T-cell (primary cell): ENCODE measurements at regions not wholly inside any gene's neighbourhood (a gene's known extent, or its start where the extent isn't known, plus 50 kb on each side); places are given as distances from the start of the nearest gene placed in this dataset.

Source experiments
- ATAC-seq, 4 experiments: fragments of 200-7000 bp in 3 of 4; fragments of 150-1000 bp in 1 of 4; cut with Tn5 transposase; replicated peaks in 1 of 4; 1 replicate in 3 of 4; 2 replicates in 1 of 4; pipeline ENCODE4 v1.10.0; 2021; ENCODE audit warnings: moderate library complexity in 3 of 4, mild to moderate bottlenecking in 2 of 4, moderate number of reproducible peaks in 1 of 4
- CTCF ChIA-PET, 2 donors: fragments of 300-600 bp; sonication (Branson Sonifier 250); formaldehyde crosslinking; loops; one replicate each; lab custom pipeline; 2022; ENCODE audit warnings: antibody characterized with exemption in 2 of 2; lab: Charles Lee
- POLR2A ChIA-PET, 2 donors: fragments of 300-600 bp; sonication (Branson Sonifier 250); formaldehyde crosslinking; loops; one replicate each; lab custom pipeline; 2022; ENCODE audit warnings: antibody characterized with exemption in 2 of 2; lab: Charles Lee
- DNase-seq, 35 experiments: peaks; one replicate each; pipeline versions ENCODE4 v3.0.0 to v3.0.0-alpha.2; 2013 to 2023
- H3K27ac ChIP-seq: one replicate; pipeline ENCODE4 v1.5.1; 2013; ENCODE audit warnings: low read length
- H3K27me3 ChIP-seq, 2 experiments: replicated peaks in 1 of 2; 1 replicate in 1 of 2; 2 replicates in 1 of 2; pipeline versions ENCODE4 v1.6.1 to v1.7.0; 2013; ENCODE audit warnings: low read length in 1 of 2, mixed read lengths in 1 of 2; ENCODE audit not compliant: control insufficient read depth in 2 of 2, insufficient read depth in 2 of 2; ENCODE audit errors: extremely low read depth in 1 of 2
- H3K36me3 ChIP-seq, 2 donors: 1 replicate in 1 of 2; 2 replicates in 1 of 2; pipeline versions ENCODE4 v1.6.1 to v1.7.0; 2013; ENCODE audit warnings: low read length in 1 of 2; ENCODE audit not compliant: control insufficient read depth in 2 of 2, insufficient read depth in 1 of 2; ENCODE audit errors: extremely low read depth in 1 of 2
- H3K4me1 ChIP-seq, 2 experiments: 1 replicate in 1 of 2; 2 replicates in 1 of 2; pipeline versions ENCODE4 v1.6.1 to v1.7.0; 2013; ENCODE audit warnings: low read length in 2 of 2, mixed read lengths in 1 of 2; ENCODE audit not compliant: insufficient read depth in 2 of 2, control insufficient read depth in 1 of 2; ENCODE audit errors: extremely low read depth in 1 of 2
- H3K4me3 ChIP-seq, 2 donors: 1 replicate in 1 of 2; 2 replicates in 1 of 2; pipeline versions ENCODE4 v1.5.1 to v1.7.0; 2013; ENCODE audit warnings: mild to moderate bottlenecking in 2 of 2, low read length in 1 of 2, moderate library complexity in 1 of 2; ENCODE audit not compliant: control insufficient read depth in 1 of 2; ENCODE audit errors: extremely low read depth in 1 of 2
- H3K9me3 ChIP-seq: 2 replicates; pipeline ENCODE4 v1.7.0; 2013
- H3K27ac Mint-ChIP-seq, 2 donors: one replicate each; pipeline ENCODE4 v1.8.0; 2020 to 2021; ENCODE audit warnings: mild to moderate bottlenecking in 2 of 2, mixed read lengths in 2 of 2
- H3K27me3 Mint-ChIP-seq, 2 donors: one replicate each; pipeline ENCODE4 v1.8.0; 2021 to 2022; ENCODE audit warnings: mixed read lengths in 2 of 2
- H3K36me3 Mint-ChIP-seq: one replicate; pipeline ENCODE4 v1.8.0; 2021; ENCODE audit warnings: mixed read lengths
- H3K4me1 Mint-ChIP-seq, 3 donors: one replicate each; pipeline ENCODE4 v1.8.0; 2020 to 2022; ENCODE audit warnings: mixed read lengths in 3 of 3, mild to moderate bottlenecking in 1 of 3
- H3K4me3 Mint-ChIP-seq, 3 donors: one replicate each; pipeline ENCODE4 v1.8.0; 2020 to 2022; ENCODE audit warnings: mild to moderate bottlenecking in 3 of 3, mixed read lengths in 3 of 3, moderate library complexity in 3 of 3
- H3K9me3 Mint-ChIP-seq, 3 donors: one replicate each; pipeline ENCODE4 v1.8.0; 2020 to 2022; ENCODE audit warnings: mixed read lengths in 3 of 3
- WGBS: methylation state at CpG from one replicate; pipeline ENCODE4 v1.1.5; 2013; ENCODE audit warnings: missing lambda C conversion rate; ENCODE audit not compliant: insufficient coverage; 5-methylcytosine and 5-hydroxymethylcytosine counted together

DNA sequence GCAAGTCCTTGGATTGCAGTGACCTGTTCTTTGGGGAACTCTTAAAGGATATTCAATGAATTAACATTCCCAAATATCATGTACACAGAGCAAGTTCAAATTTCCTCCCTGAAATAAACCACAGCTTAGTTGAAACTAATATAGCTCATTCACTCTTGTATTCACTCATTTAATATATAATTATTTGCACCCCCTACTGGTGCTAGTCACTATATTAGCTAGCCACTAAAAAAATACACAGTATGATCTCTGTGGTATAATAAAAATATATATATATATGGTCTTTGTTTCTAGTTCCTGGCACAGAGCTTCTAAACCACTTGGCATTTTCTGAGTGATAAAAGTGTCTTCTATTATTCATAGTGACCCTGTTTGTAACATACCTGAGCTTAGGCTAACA is 177.3 kb upstream of the LYPLAL1 start:
- ATAC-seq, result no peak
- no peak overlapping the region for H3K4me3 Mint-ChIP-seq
- no peak overlapping the region for H3K27ac Mint-ChIP-seq
- Histone ChIP-seq H3K27ac (no peak overlapping the region), H3K4me3 (no peak overlapping the region), H3K9me3 (no peaks in the 10 kb centered on the region), H3K4me1 (no peaks in the 10 kb centered on the region), H3K27me3 (no peaks in the 10 kb centered on the region), H3K36me3 (no peaks in the 10 kb centered on the region)
- ChIA-PET POLR2A (no interaction called here), CTCF (interaction anchor here in 1 of 2 donors (0.9 kb wide), 1 partner anchor 666 kb away, joined by 3 read pairs; no protein-coding TSS in a partner anchor)
- no peaks in the 10 kb centered on the region for H3K27me3 Mint-ChIP-seq
- no peaks in the 10 kb centered on the region for H3K36me3 Mint-ChIP-seq
- H3K4me1 Mint-ChIP-seq, result no peaks in the 10 kb centered on the region
- no peak for DNase-seq
- peaks cover 0 to 9% (median 0%) of the 10 kb centered on the region in 3 donors for H3K9me3 Mint-ChIP-seq

DNA sequence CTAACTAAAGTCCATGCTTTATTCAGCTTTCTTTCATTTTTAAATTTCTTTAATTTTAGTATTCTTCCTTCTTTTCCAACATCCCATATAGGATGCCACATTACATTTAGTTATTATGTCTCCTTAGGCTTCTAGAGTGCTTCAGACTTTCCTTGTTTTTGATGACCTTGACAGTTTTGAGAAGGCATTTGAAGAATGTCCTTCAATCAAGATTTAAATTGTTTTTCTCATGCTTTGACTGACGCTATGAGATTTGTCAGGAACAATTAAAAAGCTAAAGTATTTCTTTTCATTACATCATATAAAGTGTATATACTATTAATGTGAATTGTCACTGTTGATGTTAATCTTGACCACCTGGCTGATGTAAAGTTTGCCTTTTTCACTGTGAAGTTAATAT is 173.7 kb upstream of the LYPLAL1 start:
- no peaks in the 10 kb centered on the region for H3K36me3 Mint-ChIP-seq
- no peaks in the 10 kb centered on the region for H3K36me3 ChIP-seq
- ChIA-PET CTCF (no interaction called here), POLR2A (no interaction called here)
- H3K9me3 Mint-ChIP-seq, result peaks cover 7 to 9% (median 7%) of the 10 kb centered on the region in 3 donors
- no peaks in the 10 kb centered on the region for H3K27me3 Mint-ChIP-seq
- no peak overlapping the region for H3K27ac ChIP-seq
- DNase-seq (no peak), ATAC-seq (no peak)
- H3K4me3 Mint-ChIP-seq, result no peak overlapping the region
- no peaks in the 10 kb centered on the region for H3K4me1 Mint-ChIP-seq
- H3K9me3 ChIP-seq, result no peaks in the 10 kb centered on the region
- no CpG with 5 or more reads among the region's 1 CpG for WGBS
- H3K27ac Mint-ChIP-seq, result no peak overlapping the region
- no peaks in the 10 kb centered on the region for H3K27me3 ChIP-seq
- H3K4me1 ChIP-seq, result no peaks in the 10 kb centered on the region
- H3K4me3 ChIP-seq, result no peak overlapping the region

DNA sequence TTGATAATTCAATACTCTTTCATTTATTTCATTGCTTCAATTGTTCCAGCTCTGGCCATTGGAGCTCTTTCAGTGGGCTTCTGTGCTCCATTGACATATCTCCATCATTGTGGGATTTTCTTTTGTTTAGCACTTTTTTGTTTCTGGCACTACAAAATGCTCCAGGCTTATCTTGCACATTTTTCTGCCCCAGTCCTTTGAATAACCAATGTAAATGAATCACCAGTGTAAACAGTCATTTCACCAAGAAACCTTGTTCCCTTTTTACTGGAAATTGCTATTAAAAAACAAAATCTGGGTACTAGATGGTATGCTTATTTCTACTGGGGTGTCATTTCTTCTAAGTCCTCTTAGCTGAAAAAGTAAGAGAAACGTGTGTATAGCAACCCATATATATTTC is 173.0 kb upstream of the LYPLAL1 start:
- ChIA-PET POLR2A (no interaction called here), CTCF (no interaction called here)
- DNase-seq (no peak), ATAC-seq (no peak)
- WGBS, result no CpG with 5 or more reads among the region's 1 CpG
- Histone ChIP-seq H3K27me3 (no peaks in the 10 kb centered on the region), H3K4me3 (no peak overlapping the region), H3K9me3 (no peaks in the 10 kb centered on the region), H3K36me3 (no peaks in the 10 kb centered on the region), H3K4me1 (no peaks in the 10 kb centered on the region), H3K27ac (no peak overlapping the region)
- Mint-ChIP-seq H3K36me3 (no peaks in the 10 kb centered on the region), H3K27ac (no peak overlapping the region), H3K27me3 (no peaks in the 10 kb centered on the region), H3K4me3 (no peak overlapping the region), H3K9me3 (peaks cover 8 to 13% (median 13%) of the 10 kb centered on the region in 3 donors), H3K4me1 (no peaks in the 10 kb centered on the region)

DNA sequence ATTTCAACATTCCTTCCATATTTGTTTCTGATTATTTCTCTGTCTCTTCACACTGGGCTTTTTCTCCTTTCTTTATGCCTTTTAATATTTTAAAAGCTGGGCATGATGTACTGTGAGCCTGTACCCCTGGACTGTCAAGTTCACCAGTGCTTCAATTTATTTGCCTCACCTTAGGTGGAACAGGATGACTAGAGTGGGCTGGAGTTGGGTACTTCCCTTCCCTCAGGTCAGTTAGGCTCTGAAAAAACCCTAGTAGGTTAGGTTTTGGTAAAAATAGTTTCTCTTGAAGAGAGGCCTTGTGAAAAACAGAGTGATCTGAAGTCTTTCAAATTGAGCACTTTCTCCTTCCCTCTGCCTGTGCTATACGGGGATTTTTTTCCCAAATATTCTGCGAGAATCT is 163.0 kb upstream of the LYPLAL1 start:
- H3K4me1 Mint-ChIP-seq, result no peaks in the 10 kb centered on the region
- H3K4me3 ChIP-seq, result no peak overlapping the region
- peaks cover 0 to 8% (median 1%) of the 10 kb centered on the region in 3 donors for H3K9me3 Mint-ChIP-seq
- H3K4me3 Mint-ChIP-seq, result no peak overlapping the region
- H3K36me3 Mint-ChIP-seq, result no peaks in the 10 kb centered on the region
- ChIA-PET POLR2A (no interaction called here), CTCF (no interaction called here)
- H3K27me3 Mint-ChIP-seq, result no peaks in the 10 kb centered on the region
- no peak overlapping the region for H3K27ac ChIP-seq
- H3K9me3 ChIP-seq, result no peaks in the 10 kb centered on the region
- DNase-seq (no peak), ATAC-seq (no peak)
- H3K27me3 ChIP-seq, result no peaks in the 10 kb centered on the region
- no peaks in the 10 kb centered on the region for H3K4me1 ChIP-seq
- no peak overlapping the region for H3K27ac Mint-ChIP-seq
- no peaks in the 10 kb centered on the region for H3K36me3 ChIP-seq
- WGBS, result 80% methylated on average over 1 of the region's 2 CpGs

DNA sequence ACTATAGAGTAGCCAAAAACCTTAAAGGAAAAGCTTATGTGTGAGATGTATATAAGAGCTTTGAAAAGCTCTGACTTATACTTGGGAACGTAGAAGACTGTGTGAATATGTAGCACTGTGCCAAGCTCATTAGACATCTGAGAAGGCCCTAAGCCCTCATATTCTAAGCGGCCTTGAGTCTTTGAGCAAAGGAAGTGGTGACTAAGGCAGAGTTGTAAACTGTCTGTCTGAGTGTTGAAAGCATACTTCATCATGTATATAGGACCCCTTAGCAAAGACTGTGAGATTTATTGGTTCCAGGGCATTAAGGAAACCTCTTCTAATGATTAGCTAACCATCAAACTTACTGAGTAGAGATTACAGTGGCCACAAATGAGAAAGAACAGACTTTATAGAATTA is 153.3 kb upstream of the LYPLAL1 start:
- no peak overlapping the region for H3K4me3 ChIP-seq
- H3K27ac Mint-ChIP-seq, result no peak overlapping the region
- H3K36me3 ChIP-seq, result no peaks in the 10 kb centered on the region
- no peaks in the 10 kb centered on the region for H3K27me3 ChIP-seq
- ATAC-seq (no peak), DNase-seq (no peak)
- H3K27ac ChIP-seq, result no peak overlapping the region
- no CpG with 5 or more reads among the region's 2 CpGs for WGBS
- H3K9me3 ChIP-seq, result no peaks in the 10 kb centered on the region
- no peaks in the 10 kb centered on the region for H3K4me1 ChIP-seq
- H3K4me3 Mint-ChIP-seq, result no peak overlapping the region
- H3K4me1 Mint-ChIP-seq, result no peaks in the 10 kb centered on the region
- ChIA-PET POLR2A (no interaction called here), CTCF (no interaction called here)
- H3K27me3 Mint-ChIP-seq, result no peaks in the 10 kb centered on the region
- H3K36me3 Mint-ChIP-seq, result no peaks in the 10 kb centered on the region
- H3K9me3 Mint-ChIP-seq, result peaks cover 6 to 19% (median 10%) of the 10 kb centered on the region in 3 donors

DNA sequence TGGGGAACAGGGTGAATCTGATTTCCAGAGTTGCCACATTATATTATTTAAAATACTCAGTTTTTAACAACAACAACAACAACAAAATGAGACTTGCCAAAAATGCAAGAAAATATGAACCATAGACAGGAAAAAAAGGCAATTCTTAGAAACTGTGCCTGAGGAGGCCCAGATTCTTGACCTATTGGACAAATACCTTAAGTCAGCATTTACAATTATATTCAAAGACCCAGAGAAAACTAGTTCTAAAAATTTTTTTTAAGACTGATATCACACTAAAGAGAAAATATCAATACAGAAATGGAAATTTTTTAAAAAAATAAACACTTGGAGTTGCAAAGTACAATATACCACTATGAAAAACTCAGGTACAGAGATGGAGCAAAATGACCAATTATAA is 152.8 kb upstream of the LYPLAL1 start:
- H3K36me3 ChIP-seq, result no peaks in the 10 kb centered on the region
- ChIA-PET POLR2A (no interaction called here), CTCF (no interaction called here)
- no peaks in the 10 kb centered on the region for H3K9me3 ChIP-seq
- H3K27ac Mint-ChIP-seq, result no peak overlapping the region
- H3K27me3 Mint-ChIP-seq, result no peaks in the 10 kb centered on the region
- H3K4me3 Mint-ChIP-seq, result no peak overlapping the region
- no peaks in the 10 kb centered on the region for H3K4me1 Mint-ChIP-seq
- no peaks in the 10 kb centered on the region for H3K27me3 ChIP-seq
- no peaks in the 10 kb centered on the region for H3K4me1 ChIP-seq
- H3K27ac ChIP-seq, result no peak overlapping the region
- DNase-seq, result no peak
- peaks cover 6 to 19% (median 10%) of the 10 kb centered on the region in 3 donors for H3K9me3 Mint-ChIP-seq
- ATAC-seq, result no peak
- no peaks in the 10 kb centered on the region for H3K36me3 Mint-ChIP-seq
- H3K4me3 ChIP-seq, result no peak overlapping the region

DNA sequence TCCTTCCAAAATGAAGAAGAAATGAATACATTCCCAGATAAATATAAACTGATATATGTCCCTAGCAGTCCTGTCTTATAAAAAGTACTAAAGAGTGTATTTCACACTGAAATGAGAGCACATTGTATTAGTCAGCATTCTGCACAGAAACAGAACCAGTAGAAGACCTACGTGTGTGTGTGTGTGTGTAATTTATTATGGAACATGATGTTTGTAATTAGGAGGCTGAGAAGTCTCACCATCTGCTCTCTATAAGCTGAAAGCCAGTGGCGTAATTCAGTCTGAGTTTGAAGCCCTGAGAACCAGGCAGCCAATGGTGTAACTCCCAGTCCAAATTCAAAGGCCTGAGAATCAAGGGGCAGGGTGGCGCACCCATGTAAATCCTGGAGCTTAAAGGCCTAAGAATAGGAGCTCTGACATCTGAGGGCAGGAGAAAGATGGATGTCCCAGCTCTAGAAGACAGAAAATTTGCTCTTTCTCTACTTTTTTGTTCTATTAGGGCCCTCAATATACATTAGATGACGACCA is 146.5 kb upstream of the LYPLAL1 start:
- ChIA-PET CTCF (no interaction called here), POLR2A (no interaction called here)
- Histone ChIP-seq H3K36me3 (no peaks in the 10 kb centered on the region), H3K27me3 (no peaks in the 10 kb centered on the region), H3K4me3 (no peak overlapping the region), H3K9me3 (no peaks in the 10 kb centered on the region), H3K4me1 (no peaks in the 10 kb centered on the region), H3K27ac (no peak overlapping the region)
- Mint-ChIP-seq H3K36me3 (no peaks in the 10 kb centered on the region), H3K9me3 (peaks cover 8 to 20% (median 10%) of the 10 kb centered on the region in 3 donors), H3K27me3 (no peaks in the 10 kb centered on the region), H3K27ac (no peak overlapping the region), H3K4me1 (no peaks in the 10 kb centered on the region), H3K4me3 (no peak overlapping the region)
- ATAC-seq, result no peak
- 100% methylated on average over 1 of the region's 4 CpGs for WGBS
- DNase-seq, result no peak
